ENCODE measurements at regions not wholly inside any gene's neighbourhood (a gene's known extent, or its start where the extent isn't known, plus 50 kb on each side); places are given as distances from the start of the nearest gene placed in this dataset.

GRCh38 chr5:85268194-85268593 lies 883.5 kb upstream of the EDIL3 start:
- Mint-ChIP-seq H3K27ac (ENCODE audit: unreplicated experiment) (no peak overlapping the region), H3K27me3 (ENCODE audit: unreplicated experiment) (no peaks in the 10 kb centered on the region), H3K9me3 (ENCODE audit: low read depth, unreplicated experiment) (no peaks in the 10 kb centered on the region), H3K4me3 (ENCODE audit: low read depth, unreplicated experiment) (no peak overlapping the region), H3K36me3 (ENCODE audit: insufficient read depth, unreplicated experiment) (no peaks in the 10 kb centered on the region), H3K4me1 (ENCODE audit: low read depth, unreplicated experiment) (no peaks in the 10 kb centered on the region)
- intact Hi-C loops (cut with micrococcal nuclease; ENCODE audit: unreplicated experiment) = no loop called here
- BruUV-seq (replicated peaks) = no TSS peak
- DNase-seq = no peak
- CTCF ChIA-PET = no interaction called here
- TF ChIP-seq CTCF (IDR thresholded peaks at IDR 0.05; ENCODE audit: unreplicated experiment) = no peak

GRCh38 chr5:85278193-85278592 lies 893.5 kb upstream of the EDIL3 start:
- Mint-ChIP-seq H3K27ac (ENCODE audit: unreplicated experiment) (no peak overlapping the region), H3K9me3 (ENCODE audit: low read depth, unreplicated experiment) (no peaks in the 10 kb centered on the region), H3K36me3 (ENCODE audit: insufficient read depth, unreplicated experiment) (no peaks in the 10 kb centered on the region), H3K27me3 (ENCODE audit: unreplicated experiment) (no peaks in the 10 kb centered on the region), H3K4me1 (ENCODE audit: low read depth, unreplicated experiment) (peaks cover 8% of the 10 kb centered on the region), H3K4me3 (ENCODE audit: low read depth, unreplicated experiment) (no peak overlapping the region)
- no TSS peak for BruUV-seq (replicated peaks)
- no peak for TF ChIP-seq CTCF (IDR thresholded peaks at IDR 0.05; ENCODE audit: unreplicated experiment)
- CTCF ChIA-PET = no interaction called here
- intact Hi-C loops (cut with micrococcal nuclease; ENCODE audit: unreplicated experiment) = no loop called here
- DNase-seq = no peak

GRCh38 chr5:85288914-85289313 lies 904.2 kb upstream of the EDIL3 start:
- Mint-ChIP-seq H3K4me1 (ENCODE audit: low read depth, unreplicated experiment) (no peaks in the 10 kb centered on the region), H3K9me3 (ENCODE audit: low read depth, unreplicated experiment) (no peaks in the 10 kb centered on the region), H3K4me3 (ENCODE audit: low read depth, unreplicated experiment) (no peak overlapping the region), H3K27ac (ENCODE audit: unreplicated experiment) (no peak overlapping the region), H3K27me3 (ENCODE audit: unreplicated experiment) (no peaks in the 10 kb centered on the region), H3K36me3 (ENCODE audit: insufficient read depth, unreplicated experiment) (peaks cover 6% of the 10 kb centered on the region)
- no peak for DNase-seq
- no TSS peak for BruUV-seq (replicated peaks)
- intact Hi-C loops (cut with micrococcal nuclease; ENCODE audit: unreplicated experiment) = no loop called here
- CTCF ChIA-PET = no interaction called here
- TF ChIP-seq CTCF (IDR thresholded peaks at IDR 0.05; ENCODE audit: unreplicated experiment) = no peak

GRCh38 chr5:85293145-85293785 lies 908.6 kb upstream of the EDIL3 start:
- CTCF ChIA-PET = no interaction called here
- H3K27ac Mint-ChIP-seq (ENCODE audit: unreplicated experiment) = peak overlapping the region; percentile 77
- no peaks in the 10 kb centered on the region for H3K9me3 Mint-ChIP-seq (ENCODE audit: low read depth, unreplicated experiment)
- H3K4me3 Mint-ChIP-seq (ENCODE audit: low read depth, unreplicated experiment) = peak overlapping the region; percentile 67
- BruUV-seq (replicated peaks) = no TSS peak
- intact Hi-C loops (cut with micrococcal nuclease; ENCODE audit: unreplicated experiment) = loop anchor here (10.0 kb wide), 1 partner anchor 1578 kb away; no protein-coding TSS in a partner anchor
- peak; percentile 39 for DNase-seq
- no peaks in the 10 kb centered on the region for H3K4me1 Mint-ChIP-seq (ENCODE audit: low read depth, unreplicated experiment)
- no peak for TF ChIP-seq CTCF (IDR thresholded peaks at IDR 0.05; ENCODE audit: unreplicated experiment)
- peaks cover 6% of the 10 kb centered on the region for H3K36me3 Mint-ChIP-seq (ENCODE audit: insufficient read depth, unreplicated experiment)
- H3K27me3 Mint-ChIP-seq (ENCODE audit: unreplicated experiment) = no peaks in the 10 kb centered on the region
